GM12865 (cell line): ENCODE measurements at regions not wholly inside any gene's neighbourhood (a gene's known extent, or its start where the extent isn't known, plus 50 kb on each side); places are given as distances from the start of the nearest gene placed in this dataset.

Source experiments
- DNase-seq: peaks from one replicate; pipeline ENCODE4 v3.0.0; 2010; ENCODE audit warnings: low read depth
- H3K4me3 ChIP-seq: 2 replicates; pipeline ENCODE4 v1.5.1; 2011; ENCODE audit warnings: mild to moderate bottlenecking, low read depth, low read length, control low read depth
- CTCF ChIP-seq: IDR thresholded peaks from 2 replicates; pipeline ENCODE4 v1.5.1; 2011; ENCODE audit warnings: low read length, control low read depth, low read depth, inconsistent platforms; ENCODE audit not compliant: insufficient read depth; ENCODE audit errors: missing control alignments

- H3K4me3 ChIP-seq, result no peak overlapping the region
- DNase-seq, result no peak
- no peak for TF ChIP-seq CTCF
Observed at GRCh38 chr5:8813180-8813579, 732.7 kb downstream of the SEMA5A start.

- no peak for DNase-seq
- H3K4me3 ChIP-seq, result no peak overlapping the region
- no peak for TF ChIP-seq CTCF
Observed at GRCh38 chr5:8814105-8814504, 731.8 kb downstream of the SEMA5A start.

- TF ChIP-seq CTCF, result no peak
- H3K4me3 ChIP-seq, result no peak overlapping the region
- no peak for DNase-seq
Observed at GRCh38 chr5:8824371-8824770, 721.5 kb downstream of the SEMA5A start.

GRCh38 chr5:8825139-8825757, 720.6 kb downstream of the SEMA5A start:
- H3K4me3 ChIP-seq, result no peak overlapping the region
- no peak for DNase-seq
- TF ChIP-seq CTCF, result no peak

GRCh38 chr5:8826508-8826907, 719.4 kb downstream of the SEMA5A start:
- H3K4me3 ChIP-seq, result no peak overlapping the region
- TF ChIP-seq CTCF, result no peak
- DNase-seq, result no peak

GRCh38 chr5:8827696-8828095, 718.2 kb downstream of the SEMA5A start:
- no peak for TF ChIP-seq CTCF
- no peak for DNase-seq
- no peak overlapping the region for H3K4me3 ChIP-seq
